AG10803 (cell line): ENCODE measurements at regions not wholly inside any gene's neighbourhood (a gene's known extent, or its start where the extent isn't known, plus 50 kb on each side); places are given as distances from the start of the nearest gene placed in this dataset.
A peak's percentile ranks its signal among the peaks of the same experiment; 100 is the strongest.

Experiments used
- DNase-seq: peaks from one replicate; pipeline ENCODE4 v3.0.0; 2010; ENCODE audit warnings: low read depth
- H3K4me3 ChIP-seq: 2 replicates; pipeline ENCODE4 v1.5.1; 2011; ENCODE audit warnings: mild to moderate bottlenecking, low read length, control low read depth
- CTCF ChIP-seq: conservative IDR thresholded peaks from 2 replicates; pipeline ENCODE4 v1.5.1; 2011; ENCODE audit warnings: mild to moderate bottlenecking, low read length, control low read depth, inconsistent platforms

GRCh38 chr12:114122016-114122415 lies 155.9 kb upstream of the RBM19 start:
- no peak for DNase-seq
- no peak overlapping the region for H3K4me3 ChIP-seq
- no peak for TF ChIP-seq CTCF

DNA sequence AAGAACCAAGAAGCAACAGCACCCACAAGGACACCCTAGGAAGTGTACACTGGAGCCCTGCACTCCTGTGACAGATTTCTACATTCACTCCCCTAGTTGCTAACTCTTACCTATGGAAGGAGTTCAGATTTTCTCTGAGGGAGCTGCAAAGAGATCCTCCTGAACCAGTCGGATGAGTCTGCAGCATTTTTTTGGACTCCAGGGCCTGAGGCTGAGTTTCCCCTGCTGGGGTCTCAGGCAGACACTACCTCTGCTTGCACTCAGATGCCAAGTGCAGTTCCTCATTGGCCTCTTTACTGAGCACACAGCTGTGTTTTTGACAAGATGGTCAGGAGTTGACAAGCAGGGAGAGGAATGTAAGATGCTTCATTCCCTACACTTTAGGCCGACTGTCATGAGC lies 153.2 kb upstream of the RBM19 start:
- TF ChIP-seq CTCF, result no peak

GRCh38 chr12:114096461-114096860 lies 130.3 kb upstream of the RBM19 start:
- peak; percentile 77 for DNase-seq
- H3K4me3 ChIP-seq, result no peak overlapping the region
- TF ChIP-seq CTCF, result no peak

More for the DNA sequence above, 153.2 kb upstream of the RBM19 start:
- no peak for DNase-seq
- no peak overlapping the region for H3K4me3 ChIP-seq

DNA sequence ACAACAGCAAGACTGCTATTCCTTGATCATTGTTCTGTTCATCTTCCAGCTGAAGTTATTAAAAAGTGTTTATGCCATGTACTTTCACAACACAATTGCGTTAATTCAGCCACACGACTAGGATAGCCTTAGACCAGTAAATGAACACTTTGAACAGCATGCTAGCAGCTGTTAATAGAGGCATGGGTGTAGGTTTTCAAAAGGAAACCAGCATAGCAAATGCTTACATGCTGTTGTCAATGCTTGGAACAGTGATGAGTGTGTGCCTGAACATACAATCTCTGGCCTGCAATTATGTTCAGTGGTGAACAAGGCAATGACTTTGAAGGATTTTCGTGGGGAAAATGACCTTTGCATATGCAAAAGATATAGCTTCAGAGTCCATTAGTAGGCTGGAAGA lies 127.4 kb upstream of the RBM19 start:
- DNase-seq, result peak; percentile 16
- TF ChIP-seq CTCF, result no peak
- no peak overlapping the region for H3K4me3 ChIP-seq

DNA sequence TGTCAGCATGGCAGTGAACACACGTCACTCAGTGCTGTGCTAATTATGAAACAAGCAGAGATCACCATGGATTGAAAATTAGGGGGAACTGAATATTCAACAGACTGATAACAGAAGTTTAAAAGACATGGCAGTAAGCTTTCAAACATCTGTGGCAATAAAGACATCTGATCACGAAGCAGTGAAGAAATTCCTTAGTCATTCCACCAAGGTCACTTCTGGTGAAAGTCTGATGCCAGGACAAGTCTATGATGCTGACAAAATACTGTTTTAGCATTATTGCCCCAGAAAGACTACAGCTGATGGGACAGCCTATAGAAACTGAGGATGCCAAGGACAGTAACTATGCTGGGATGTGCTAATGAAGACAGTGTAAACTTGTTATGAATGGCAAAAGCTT lies 126.9 kb upstream of the RBM19 start:
- no peak for TF ChIP-seq CTCF
- DNase-seq, result peak; percentile 54
- no peak overlapping the region for H3K4me3 ChIP-seq

DNA sequence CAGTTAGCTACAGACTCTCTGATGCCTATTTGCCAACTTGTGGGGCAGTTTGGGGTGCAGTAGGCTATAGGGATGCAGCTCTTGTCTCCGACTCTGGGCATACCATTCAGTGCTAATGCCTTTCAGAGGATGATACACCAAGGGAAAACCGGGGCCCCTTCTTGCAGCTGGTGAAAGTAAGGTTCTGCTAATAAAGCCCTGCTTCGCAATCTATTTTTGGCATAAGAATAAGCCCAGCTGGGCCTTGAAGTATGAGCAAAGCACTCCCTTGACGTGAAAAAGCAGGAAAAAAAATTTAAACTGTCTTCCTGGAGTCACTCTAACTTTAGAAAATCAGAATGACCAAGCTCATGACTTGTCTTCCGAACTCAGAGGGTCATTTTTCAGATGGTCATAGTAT lies 124.1 kb upstream of the RBM19 start:
- no peak overlapping the region for H3K4me3 ChIP-seq
- no peak for TF ChIP-seq CTCF
- peak; percentile 6 for DNase-seq

DNA sequence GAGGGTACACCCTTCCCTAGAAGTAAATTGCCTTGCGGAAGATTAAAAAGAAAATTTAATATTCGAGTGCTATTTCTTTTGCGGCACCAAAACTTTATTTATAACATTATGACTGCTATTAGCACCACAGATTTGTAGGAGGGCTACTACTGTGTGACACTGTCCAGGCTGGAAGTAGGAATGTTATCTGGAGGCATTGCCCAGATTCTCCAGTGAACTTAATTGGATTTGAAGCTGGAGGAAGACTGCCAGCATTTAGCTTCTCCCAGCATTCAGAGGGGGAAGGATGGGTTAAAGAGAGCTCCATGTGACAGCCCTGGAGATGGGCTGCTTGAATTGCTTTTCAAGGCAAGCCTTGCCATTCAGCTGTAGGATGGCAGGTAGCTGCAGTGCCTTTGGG lies 107.0 kb upstream of the RBM19 start:
- no peak overlapping the region for H3K4me3 ChIP-seq
- no peak for DNase-seq
- no peak for TF ChIP-seq CTCF
